ENCODE measurements at regions not wholly inside any gene's neighbourhood (a gene's known extent, or its start where the extent isn't known, plus 50 kb on each side); places are given as distances from the start of the nearest gene placed in this dataset.

- peak overlapping the region; percentile 53 for H3K27ac ChIP-seq
- no peaks in the 10 kb centered on the region for H3K79me2 ChIP-seq
- no peak for TF ChIP-seq CTCF (IDR thresholded peaks at IDR 0.05; ENCODE audit: poor library complexity)
- no peak for TF ChIP-seq EZH2phosphoT487 (IDR thresholded peaks at IDR 0.05; ENCODE audit: low read depth, severe bottlenecking, unreplicated experiment)
- TF ChIP-seq EZH2 (IDR thresholded peaks at IDR 0.05; ENCODE audit: borderline replicate concordance) = no peak
Measured at GRCh38 chrX:107574711-107575110, 53.6 kb upstream of the PRPS1 start.

GRCh38 chrX:107576392-107576791, 51.9 kb upstream of the PRPS1 start:
- H3K4me3 ChIP-seq = no peak overlapping the region
- no peak overlapping the region for H3K27ac ChIP-seq
- H3K36me3 ChIP-seq (replicated peaks; ENCODE audit: insufficient read depth, low read depth) = no peaks in the 10 kb centered on the region
- H3K4me1 ChIP-seq (ENCODE audit: insufficient read depth) = no peaks in the 10 kb centered on the region
- no peak overlapping the region for H3K4me2 ChIP-seq
- H3K9me3 ChIP-seq (ENCODE audit: low read depth) = no peaks in the 10 kb centered on the region
- no peak overlapping the region for H2AFZ ChIP-seq
- no peaks in the 10 kb centered on the region for H4K20me1 ChIP-seq (ENCODE audit: insufficient read depth, poor library complexity, severe bottlenecking)
- no peaks in the 10 kb centered on the region for H3K27me3 ChIP-seq
- TF ChIP-seq EZH2phosphoT487 (IDR thresholded peaks at IDR 0.05; ENCODE audit: low read depth, severe bottlenecking, unreplicated experiment) (no peak), CTCF (IDR thresholded peaks at IDR 0.05; ENCODE audit: poor library complexity) (no peak), EZH2 (IDR thresholded peaks at IDR 0.05; ENCODE audit: borderline replicate concordance) (no peak)
- no peak for DNase-seq (ENCODE audit: low spot score)
- H3K9me2 ChIP-seq (replicated peaks; ENCODE audit: insufficient read depth) = no peaks in the 10 kb centered on the region
- no peaks in the 10 kb centered on the region for H3K79me2 ChIP-seq
- WGBS (ENCODE audit: low lambda C conversion rate, missing lambda C conversion rate) = 89% methylated on average over 3 of the region's 3 CpGs

More at GRCh38 chrX:107574711-107575110, 53.6 kb upstream of the PRPS1 start:
- no peak for DNase-seq (ENCODE audit: low spot score)
- Histone ChIP-seq H3K4me3 (no peak overlapping the region), H3K9me2 (replicated peaks; ENCODE audit: insufficient read depth) (no peaks in the 10 kb centered on the region), H3K36me3 (replicated peaks; ENCODE audit: insufficient read depth, low read depth) (no peaks in the 10 kb centered on the region), H3K9me3 (ENCODE audit: low read depth) (no peaks in the 10 kb centered on the region), H3K27me3 (no peaks in the 10 kb centered on the region), H4K20me1 (ENCODE audit: insufficient read depth, poor library complexity, severe bottlenecking) (no peaks in the 10 kb centered on the region), H3K4me2 (no peak overlapping the region), H3K4me1 (ENCODE audit: insufficient read depth) (no peaks in the 10 kb centered on the region), H2AFZ (no peak overlapping the region)

GRCh38 chrX:107576841-107577240, 51.5 kb upstream of the PRPS1 start:
- H2AFZ ChIP-seq = no peak overlapping the region
- WGBS (ENCODE audit: low lambda C conversion rate, missing lambda C conversion rate) = 92% methylated on average over 1 of the region's 1 CpG
- no peak for TF ChIP-seq EZH2phosphoT487 (IDR thresholded peaks at IDR 0.05; ENCODE audit: low read depth, severe bottlenecking, unreplicated experiment)
- TF ChIP-seq EZH2 (IDR thresholded peaks at IDR 0.05; ENCODE audit: borderline replicate concordance) = no peak
- TF ChIP-seq CTCF (IDR thresholded peaks at IDR 0.05; ENCODE audit: poor library complexity) = no peak
- no peak overlapping the region for H3K27ac ChIP-seq
- H3K4me3 ChIP-seq = no peak overlapping the region
- no peak for DNase-seq (ENCODE audit: low spot score)
- no peaks in the 10 kb centered on the region for H3K4me1 ChIP-seq (ENCODE audit: insufficient read depth)
- no peaks in the 10 kb centered on the region for H4K20me1 ChIP-seq (ENCODE audit: insufficient read depth, poor library complexity, severe bottlenecking)
- no peaks in the 10 kb centered on the region for H3K36me3 ChIP-seq (replicated peaks; ENCODE audit: insufficient read depth, low read depth)
- H3K27me3 ChIP-seq = no peaks in the 10 kb centered on the region
- H3K9me3 ChIP-seq (ENCODE audit: low read depth) = no peaks in the 10 kb centered on the region
- no peak overlapping the region for H3K4me2 ChIP-seq
- H3K79me2 ChIP-seq = no peaks in the 10 kb centered on the region
- H3K9me2 ChIP-seq (replicated peaks; ENCODE audit: insufficient read depth) = no peaks in the 10 kb centered on the region

- Histone ChIP-seq H3K27me3 (no peaks in the 10 kb centered on the region), H3K4me1 (ENCODE audit: insufficient read depth) (no peaks in the 10 kb centered on the region), H3K36me3 (replicated peaks; ENCODE audit: insufficient read depth, low read depth) (no peaks in the 10 kb centered on the region), H4K20me1 (ENCODE audit: insufficient read depth, poor library complexity, severe bottlenecking) (no peaks in the 10 kb centered on the region), H3K27ac (no peak overlapping the region), H3K4me2 (no peak overlapping the region), H2AFZ (no peak overlapping the region), H3K9me2 (replicated peaks; ENCODE audit: insufficient read depth) (no peaks in the 10 kb centered on the region), H3K9me3 (ENCODE audit: low read depth) (no peaks in the 10 kb centered on the region), H3K4me3 (no peak overlapping the region), H3K79me2 (no peaks in the 10 kb centered on the region)
- WGBS (ENCODE audit: low lambda C conversion rate, missing lambda C conversion rate) = 100% methylated on average over 2 of the region's 2 CpGs
- no peak for DNase-seq (ENCODE audit: low spot score)
- no peak for TF ChIP-seq CTCF (IDR thresholded peaks at IDR 0.05; ENCODE audit: poor library complexity)
- TF ChIP-seq EZH2phosphoT487 (IDR thresholded peaks at IDR 0.05; ENCODE audit: low read depth, severe bottlenecking, unreplicated experiment) = no peak
- no peak for TF ChIP-seq EZH2 (IDR thresholded peaks at IDR 0.05; ENCODE audit: borderline replicate concordance)
Measured at GRCh38 chrX:107577933-107578332, 50.4 kb upstream of the PRPS1 start.

All from hepatocyte (in vitro differentiated cells).